OCI-LY3 (cell line): ENCODE measurements at regions not wholly inside any gene's neighbourhood (a gene's known extent, or its start where the extent isn't known, plus 50 kb on each side); places are given as distances from the start of the nearest gene placed in this dataset.
"Not testable (repeated sequence)": the region's sequence is repeated elsewhere in the genome, so short reads cannot be mapped to it uniquely, and the experiment has no call there.

Experiments
- CTCF ChIP-seq: fragments of 200-600, 300-600 bp; sonication (generic); IDR thresholded peaks from 2 replicates; pipeline ENCODE4 v1.5.1; 2014; ENCODE audit warnings: antibody characterized with exemption, low read length, low read depth
- EZH2phosphoT487 ChIP-seq: fragments of 200-600 bp; shearing (Covaris generic); IDR thresholded peaks from 2 replicates; pipeline ENCODE4 v1.6.1; 2018; ENCODE audit warnings: antibody characterized with exemption, mixed run types, low read depth

DNA sequence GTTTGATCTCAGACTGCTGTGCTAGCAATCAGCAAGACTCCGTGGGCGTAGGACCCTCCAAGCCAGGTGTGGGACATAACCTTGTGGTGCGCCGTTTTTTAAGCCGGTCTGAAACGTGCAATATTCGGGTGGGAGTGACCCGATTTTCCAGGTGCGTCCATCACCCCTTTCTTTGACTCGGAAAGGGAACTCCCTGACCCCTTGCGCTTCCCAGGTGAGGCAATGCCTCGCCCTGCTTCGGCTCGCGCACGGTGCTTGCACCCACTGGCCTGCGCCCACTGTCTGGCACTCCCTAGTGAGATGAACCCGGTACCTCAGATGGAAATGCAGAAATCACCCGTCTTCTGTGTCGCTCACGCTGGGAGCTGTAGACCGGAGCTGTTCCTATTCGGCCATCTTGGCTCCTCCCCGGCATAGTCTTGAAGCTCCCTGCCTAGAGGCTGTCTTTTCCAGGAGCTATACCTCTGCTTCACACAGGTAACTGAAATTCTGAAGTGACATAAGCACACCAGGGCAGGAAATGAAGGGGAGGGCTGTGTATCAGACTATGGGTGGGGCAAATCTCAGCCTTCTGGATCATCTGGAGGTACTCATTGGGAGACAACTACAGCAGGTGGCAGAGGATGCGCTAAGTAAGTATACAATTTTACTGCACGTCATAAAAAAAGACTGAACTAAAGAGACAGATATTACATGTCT is 252.1 kb upstream of the POT1 start:
- TF ChIP-seq CTCF, EZH2phosphoT487: not testable (repeated sequence)
